SKM-1 treated with dmso at 0.1 percent for 144 hours (cell line): ENCODE measurements at regions not wholly inside any gene's neighbourhood (a gene's known extent, or its start where the extent isn't known, plus 50 kb on each side); places are given as distances from the start of the nearest gene placed in this dataset.
A peak's percentile ranks its signal among the peaks of the same experiment; 100 is the strongest.

ENCODE experiments used
- DNase-seq: peaks from one replicate; lab custom pipeline; 2025; ENCODE audit not compliant: unreplicated experiment; lab: John Stamatoyannopoulos, UW

DNA sequence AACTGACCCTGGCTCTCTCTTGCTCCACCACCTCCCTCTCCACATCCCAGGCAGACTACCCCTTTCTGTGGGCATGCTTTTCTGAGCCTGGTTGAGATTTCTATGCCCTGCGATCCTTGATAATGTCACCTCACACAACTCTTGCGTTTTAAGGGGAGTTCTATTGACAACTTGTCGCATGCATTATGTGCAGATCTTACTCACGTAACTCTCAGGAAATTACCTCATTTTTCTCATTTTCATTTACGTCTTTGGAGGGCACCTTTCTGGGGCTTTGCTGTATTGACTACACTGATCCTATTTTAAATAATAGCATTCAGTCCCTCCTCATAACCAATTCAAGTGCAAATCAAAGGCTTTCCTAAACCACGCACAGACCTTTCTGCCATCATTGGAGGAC lies 140.4 kb upstream of the WWC1 start:
- no peak for DNase-seq

DNA sequence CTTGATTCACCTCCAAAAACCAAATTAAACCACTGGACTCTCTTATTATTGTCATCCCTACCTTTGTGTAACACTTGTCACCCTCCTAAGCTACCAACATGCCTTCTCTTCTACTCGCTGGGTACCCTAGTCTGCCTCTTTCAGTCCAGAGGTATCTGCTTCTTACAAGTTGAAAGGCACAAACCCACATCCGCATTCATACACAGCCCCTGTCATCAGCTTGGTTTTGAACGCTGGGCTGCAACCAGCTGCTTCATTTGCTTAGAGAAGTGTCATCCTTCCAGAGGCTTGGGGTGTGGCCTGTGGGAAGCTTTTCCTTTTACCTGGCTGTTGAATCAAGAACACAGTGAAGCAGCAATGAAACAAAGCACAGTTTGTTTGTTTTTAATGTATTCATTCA lies 138.8 kb upstream of the WWC1 start:
- no peak for DNase-seq

GRCh38 chr5:168153263-168153875 lies 138.1 kb upstream of the WWC1 start:
- DNase-seq = no peak

DNA sequence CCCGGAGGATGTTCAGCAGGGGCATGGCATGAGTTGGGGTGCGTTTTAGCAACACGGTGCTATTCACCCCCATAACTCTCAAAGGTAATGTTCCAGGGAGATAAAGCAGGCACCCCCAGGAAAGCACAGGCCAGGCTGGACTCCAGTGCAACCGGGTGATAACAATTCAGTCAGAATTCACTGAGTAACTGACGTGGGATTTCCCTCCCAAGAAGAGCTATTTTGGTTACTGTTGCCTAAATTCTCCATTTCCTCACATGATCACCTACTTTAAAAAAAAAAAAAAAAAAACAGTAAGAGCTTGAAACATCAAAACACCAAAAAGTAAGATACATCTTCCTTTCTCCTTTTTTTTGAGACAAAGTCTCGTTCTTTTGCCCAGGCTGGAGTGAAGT lies 137.6 kb upstream of the WWC1 start:
- no peak for DNase-seq

DNA sequence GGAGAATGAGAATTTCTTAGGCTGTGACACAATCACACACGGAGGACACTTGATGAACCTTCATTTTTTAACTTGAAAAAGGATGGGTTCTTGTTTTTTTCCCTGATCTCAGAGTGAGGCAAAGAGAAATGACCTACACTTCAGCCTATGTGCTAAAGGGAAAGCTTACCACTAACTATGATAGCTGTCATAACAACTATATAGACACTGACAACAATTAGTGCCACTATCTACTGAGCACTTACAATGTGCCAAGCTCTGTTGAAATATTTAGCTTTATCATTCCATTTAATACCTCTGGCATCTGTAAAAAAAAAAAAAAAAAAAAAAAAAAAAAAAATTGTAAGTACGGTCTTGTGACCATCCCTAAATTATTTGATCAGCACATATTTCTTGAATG lies 135.9 kb upstream of the WWC1 start:
- no peak for DNase-seq

- no peak for DNase-seq
Observed at GRCh38 chr5:168156170-168156569, 135.3 kb upstream of the WWC1 start.

- DNase-seq = no peak
Observed at GRCh38 chr5:168157141-168157540, 134.3 kb upstream of the WWC1 start.

- peak; percentile 96 for DNase-seq
Observed at GRCh38 chr5:168159425-168159824, 132.0 kb upstream of the WWC1 start.

DNA sequence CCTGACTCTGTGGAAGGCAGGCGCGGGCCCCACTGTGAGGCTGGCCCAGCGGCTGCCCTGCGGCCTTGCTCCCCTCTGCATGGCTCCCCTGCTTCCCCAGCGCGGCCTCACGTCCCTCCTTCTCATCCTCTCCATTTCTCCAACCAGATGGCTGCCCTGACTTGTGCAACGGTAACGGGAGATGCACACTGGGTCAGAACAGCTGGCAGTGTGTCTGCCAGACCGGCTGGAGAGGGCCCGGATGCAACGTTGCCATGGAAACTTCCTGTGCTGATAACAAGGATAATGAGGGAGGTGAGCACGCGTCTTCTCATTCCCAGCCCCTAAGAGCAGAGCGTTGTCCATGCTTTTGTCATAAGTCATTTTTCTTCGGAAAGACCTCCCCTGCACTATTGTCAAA lies 129.0 kb upstream of the WWC1 start:
- no peak for DNase-seq

DNA sequence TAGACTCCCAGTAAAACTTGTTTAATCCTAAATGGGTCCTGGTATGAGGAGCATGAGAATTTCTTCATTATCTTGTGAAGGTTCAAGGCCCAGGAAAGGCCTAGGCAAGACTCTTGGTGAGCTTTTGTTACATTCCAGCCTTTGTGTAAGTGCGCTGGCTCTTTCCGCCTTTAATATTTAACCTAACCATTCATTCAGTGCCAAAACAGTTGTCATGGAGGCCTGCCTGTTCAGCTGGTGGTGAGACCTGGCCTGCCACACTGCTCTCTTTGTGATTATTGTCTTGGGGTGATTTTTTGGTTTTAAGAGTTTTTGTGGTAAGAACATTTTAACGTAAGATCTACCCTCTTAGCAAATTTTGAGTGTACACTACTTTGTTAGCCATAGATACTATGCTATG lies 127.5 kb upstream of the WWC1 start:
- DNase-seq = no peak

- no peak for DNase-seq
Observed at GRCh38 chr5:168165221-168165914, 126.1 kb upstream of the WWC1 start.

DNA sequence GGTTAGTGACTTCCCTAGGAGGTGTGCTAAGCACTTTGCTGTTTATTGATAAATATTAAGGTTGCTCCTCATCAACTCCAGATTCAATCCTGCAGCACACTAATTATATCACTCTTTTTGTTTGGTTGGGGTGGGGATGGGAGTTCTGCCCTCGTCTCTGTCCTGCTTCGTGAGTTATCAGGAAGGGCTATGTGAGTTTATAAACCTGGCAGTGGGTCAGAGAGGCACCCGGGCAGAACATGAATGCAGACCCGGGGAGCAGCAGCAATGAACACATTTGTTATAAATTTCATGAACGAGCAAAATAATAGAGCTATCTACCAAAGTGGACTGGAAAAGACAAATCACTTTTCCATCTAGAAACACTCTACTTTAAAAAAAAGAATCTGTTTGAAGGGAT lies 125.5 kb upstream of the WWC1 start:
- DNase-seq = no peak

- DNase-seq = no peak
Observed at GRCh38 chr5:168167338-168167737, 124.1 kb upstream of the WWC1 start.

DNA sequence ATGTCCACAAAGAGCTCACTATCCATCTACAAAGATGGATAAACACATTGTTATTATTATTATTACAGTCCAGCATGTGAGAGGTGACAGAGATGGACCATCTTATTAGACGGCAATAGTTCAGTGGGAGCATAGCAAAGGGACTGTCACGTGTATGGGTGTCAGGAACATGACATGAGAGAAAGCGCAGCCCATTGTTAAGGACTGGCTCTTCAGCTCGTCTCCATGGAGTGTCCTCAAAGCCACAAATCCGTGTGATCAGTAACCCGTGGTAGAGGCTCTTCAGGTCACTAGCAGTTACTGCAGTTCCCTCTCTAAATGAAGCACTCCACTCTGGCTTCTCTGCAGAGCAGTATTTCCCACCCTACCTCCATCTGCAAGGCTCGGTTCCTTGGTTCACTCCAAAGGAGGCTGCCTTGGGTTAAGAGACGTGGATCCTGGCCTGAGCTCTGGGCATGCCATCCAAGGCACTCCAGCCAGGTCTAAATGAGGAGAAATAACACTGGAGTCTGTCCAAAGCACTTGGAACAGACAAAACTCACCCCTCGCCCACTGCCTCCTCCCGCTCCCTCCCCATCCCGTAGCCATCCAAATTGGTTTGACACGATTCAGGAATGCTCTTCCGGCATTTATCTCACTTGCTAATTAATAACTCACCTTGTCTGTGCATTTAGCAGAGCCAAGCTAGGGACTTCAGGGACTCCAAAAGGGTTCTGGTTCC lies 122.3 kb upstream of the WWC1 start:
- no peak for DNase-seq

GRCh38 chr5:168169791-168170190 lies 121.7 kb upstream of the WWC1 start:
- no peak for DNase-seq

GRCh38 chr5:168171901-168172759 lies 119.3 kb upstream of the WWC1 start:
- no peak for DNase-seq

DNA sequence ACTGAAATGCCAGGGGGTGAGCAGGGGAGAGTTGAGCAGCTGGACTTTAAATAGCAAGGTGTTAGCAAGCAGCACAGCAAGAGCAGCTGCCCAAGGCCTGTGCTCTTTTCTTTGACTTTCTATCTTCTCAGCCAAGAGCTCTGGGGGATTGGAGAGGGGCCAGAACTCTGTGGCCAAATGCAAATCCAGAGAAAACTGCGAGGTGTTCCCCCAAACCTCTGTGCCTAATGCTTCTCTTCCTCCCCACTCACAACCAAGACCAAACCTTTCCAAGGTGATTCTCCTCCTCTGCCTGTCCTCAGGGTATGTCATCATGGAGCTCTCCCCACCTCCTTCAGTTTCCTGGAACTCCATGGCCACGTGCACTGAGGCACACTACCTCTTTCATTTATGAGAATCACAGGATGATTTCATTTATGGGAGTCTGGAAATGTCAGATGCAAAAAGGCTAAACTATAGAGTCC lies 118.7 kb upstream of the WWC1 start:
- no peak for DNase-seq

DNA sequence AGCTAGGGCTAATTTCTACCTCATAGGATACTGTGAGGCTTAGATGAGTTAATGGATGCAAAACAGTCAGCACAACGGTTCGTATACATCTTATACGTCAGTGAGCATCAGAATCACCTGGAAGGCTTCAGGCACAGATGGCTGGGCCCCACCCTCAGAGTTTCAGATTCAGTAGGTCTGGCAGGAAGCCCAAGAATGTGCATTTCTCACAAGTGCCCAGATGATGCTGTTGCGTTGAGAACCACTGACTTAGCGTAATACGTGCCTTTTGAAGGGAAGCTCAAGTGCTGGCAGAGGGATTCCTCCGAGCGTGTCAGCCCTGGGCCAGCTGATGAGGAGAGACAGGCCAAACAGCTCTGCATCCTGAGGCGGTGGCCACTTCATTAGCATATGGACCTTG lies 117.1 kb upstream of the WWC1 start:
- DNase-seq = no peak

DNA sequence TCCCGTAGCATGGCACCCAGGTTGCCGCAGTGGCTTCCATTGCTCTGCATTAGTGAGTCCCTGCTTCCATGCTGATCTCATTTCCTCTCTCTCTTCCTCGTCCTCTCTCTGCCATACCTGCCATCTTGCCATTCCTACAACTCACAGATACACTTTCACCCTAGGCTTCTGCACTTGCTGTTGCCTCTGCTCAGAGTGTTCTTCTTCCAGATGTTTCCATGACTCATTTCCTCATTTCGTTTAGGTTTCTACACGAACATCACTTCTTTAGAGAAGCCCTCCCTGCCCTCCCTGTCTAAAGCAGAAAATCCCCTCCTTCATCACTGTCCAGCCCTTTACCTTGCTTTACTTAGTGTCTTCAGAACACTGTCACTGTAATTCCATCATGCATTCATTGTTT lies 115.2 kb upstream of the WWC1 start:
- no peak for DNase-seq

DNA sequence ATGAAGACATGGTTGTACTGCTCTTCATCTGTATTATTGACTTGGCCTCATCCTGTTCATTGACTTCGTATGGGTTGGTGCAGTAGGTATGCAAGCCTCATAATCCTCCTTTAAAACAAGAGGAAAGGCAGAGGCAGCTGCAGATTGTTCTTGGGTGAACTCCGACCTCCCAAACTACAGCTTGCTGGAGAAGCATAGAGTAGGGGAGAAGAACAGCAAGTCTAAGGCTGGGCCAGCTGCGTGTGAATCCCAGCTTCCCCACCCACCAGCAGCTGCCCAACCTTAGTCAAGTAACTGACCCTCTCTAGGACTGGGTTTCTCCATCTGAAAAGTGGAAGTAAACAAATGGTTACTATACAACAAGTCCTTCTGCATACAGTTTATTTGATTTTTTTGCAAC lies 114.5 kb upstream of the WWC1 start:
- DNase-seq = no peak

GRCh38 chr5:168177831-168178450 lies 113.5 kb upstream of the WWC1 start:
- no peak for DNase-seq
